K562 (cell line): ENCODE measurements at regions not wholly inside any gene's neighbourhood (a gene's known extent, or its start where the extent isn't known, plus 50 kb on each side); places are given as distances from the start of the nearest gene placed in this dataset.

Experiments used
- CBX1 ChIP-seq: sonication (generic); IDR thresholded peaks from 2 replicates; pipeline ENCODE4 v1.6.1; 2016; ENCODE audit warnings: antibody characterized with exemption, low read depth, mild to moderate bottlenecking
- CEBPB ChIP-seq: fragments of 450-650 bp; IDR thresholded peaks from 2 replicates; pipeline ENCODE4 v1.6.1; 2016; ENCODE audit warnings: missing genetic modification characterization, missing compliant biosample characterization
- JUN ChIP-seq, 2 experiments: sonication (generic) in 1 of 2; formaldehyde crosslinking in 1 of 2; IDR thresholded peaks; 2 replicates each; pipeline versions ENCODE4 v1.6.1 to v1.8.0; 2012 to 2022; ENCODE audit warnings: borderline replicate concordance in 2 of 2, mild to moderate bottlenecking in 2 of 2, improper control_type of control experiment in 1 of 2, low read depth in 1 of 2, low read length in 1 of 2, missing genetic modification reagents in 1 of 2
- MEIS2 ChIP-seq: fragments of 450-650 bp; IDR thresholded peaks from 2 replicates; pipeline ENCODE4 v1.6.1; 2014; ENCODE audit warnings: mild to moderate bottlenecking; ENCODE audit not compliant: partially characterized antibody
- ZBED1 ChIP-seq: IDR thresholded peaks from 2 replicates; pipeline ENCODE4 v1.6.1; 2014
- ZSCAN29 ChIP-seq: fragments of 450-650 bp; IDR thresholded peaks from 2 replicates; pipeline ENCODE4 v1.6.1; 2017
- TF ChIP-seq, protein P1 (sequence below): fragments of 450-650 bp; IDR thresholded peaks from 2 replicates; pipeline ENCODE4 v1.6.1; 2016; ENCODE audit warnings: low read depth
- TF ChIP-seq, protein P2 (sequence below): conservative IDR thresholded peaks from 2 replicates; pipeline ENCODE4 v1.6.1; 2011; ENCODE audit warnings: low read depth, mild to moderate bottlenecking, low read length; ENCODE audit not compliant: control insufficient read depth
- TF ChIP-seq, protein P3 (sequence below): sonication (generic); formaldehyde crosslinking; IDR thresholded peaks from 2 replicates; pipeline ENCODE4 v1.8.1; 2023; ENCODE audit warnings: mild to moderate bottlenecking, missing genetic modification reagents
- TF ChIP-seq, protein P4 (sequence below): fragments of 250-450 bp; sonication (Bioruptor Pico); IDR thresholded peaks from 2 replicates; pipeline ENCODE4 v1.5.0; 2022; ENCODE audit warnings: mild to moderate bottlenecking

DNA sequence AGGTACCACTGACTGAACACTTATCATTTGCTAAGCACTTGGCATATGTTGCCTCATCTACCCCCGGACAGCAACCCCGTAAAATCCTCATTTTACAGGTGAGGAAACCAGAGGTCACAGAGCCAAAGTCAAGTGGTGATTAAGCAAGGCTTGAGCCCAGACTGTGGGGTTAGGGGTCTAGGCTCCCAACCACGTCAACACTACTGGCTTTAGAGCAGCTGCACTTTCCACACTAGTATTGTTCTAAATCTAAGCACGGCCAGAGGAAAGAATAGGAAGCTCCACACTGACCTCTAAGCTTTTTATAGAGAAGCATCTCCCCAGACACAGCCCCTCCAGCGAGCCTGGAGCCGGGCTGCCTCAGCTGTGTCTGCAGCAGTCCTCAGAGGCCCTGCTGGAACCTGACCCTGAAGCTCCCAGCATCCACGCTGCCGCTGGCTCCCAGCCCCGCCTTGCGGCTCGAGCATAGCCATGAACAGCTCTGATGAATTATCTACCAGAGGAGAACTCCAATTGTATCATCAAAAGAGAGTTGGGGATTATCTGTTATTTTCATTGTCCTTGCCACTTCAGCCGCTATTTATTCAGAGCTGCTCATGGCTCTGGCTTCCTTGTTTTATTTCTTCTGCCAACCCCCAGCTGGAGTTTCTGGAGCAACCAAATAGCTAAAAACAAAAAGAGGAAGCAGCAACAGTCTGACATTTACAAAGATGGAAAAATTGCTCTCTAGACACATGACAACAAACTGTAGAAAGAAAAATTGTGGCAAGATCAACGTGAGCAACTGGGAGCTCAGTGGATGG is 62.2 kb upstream of the RTN4 start (continued):
- TF ChIP-seq, protein P1, sequence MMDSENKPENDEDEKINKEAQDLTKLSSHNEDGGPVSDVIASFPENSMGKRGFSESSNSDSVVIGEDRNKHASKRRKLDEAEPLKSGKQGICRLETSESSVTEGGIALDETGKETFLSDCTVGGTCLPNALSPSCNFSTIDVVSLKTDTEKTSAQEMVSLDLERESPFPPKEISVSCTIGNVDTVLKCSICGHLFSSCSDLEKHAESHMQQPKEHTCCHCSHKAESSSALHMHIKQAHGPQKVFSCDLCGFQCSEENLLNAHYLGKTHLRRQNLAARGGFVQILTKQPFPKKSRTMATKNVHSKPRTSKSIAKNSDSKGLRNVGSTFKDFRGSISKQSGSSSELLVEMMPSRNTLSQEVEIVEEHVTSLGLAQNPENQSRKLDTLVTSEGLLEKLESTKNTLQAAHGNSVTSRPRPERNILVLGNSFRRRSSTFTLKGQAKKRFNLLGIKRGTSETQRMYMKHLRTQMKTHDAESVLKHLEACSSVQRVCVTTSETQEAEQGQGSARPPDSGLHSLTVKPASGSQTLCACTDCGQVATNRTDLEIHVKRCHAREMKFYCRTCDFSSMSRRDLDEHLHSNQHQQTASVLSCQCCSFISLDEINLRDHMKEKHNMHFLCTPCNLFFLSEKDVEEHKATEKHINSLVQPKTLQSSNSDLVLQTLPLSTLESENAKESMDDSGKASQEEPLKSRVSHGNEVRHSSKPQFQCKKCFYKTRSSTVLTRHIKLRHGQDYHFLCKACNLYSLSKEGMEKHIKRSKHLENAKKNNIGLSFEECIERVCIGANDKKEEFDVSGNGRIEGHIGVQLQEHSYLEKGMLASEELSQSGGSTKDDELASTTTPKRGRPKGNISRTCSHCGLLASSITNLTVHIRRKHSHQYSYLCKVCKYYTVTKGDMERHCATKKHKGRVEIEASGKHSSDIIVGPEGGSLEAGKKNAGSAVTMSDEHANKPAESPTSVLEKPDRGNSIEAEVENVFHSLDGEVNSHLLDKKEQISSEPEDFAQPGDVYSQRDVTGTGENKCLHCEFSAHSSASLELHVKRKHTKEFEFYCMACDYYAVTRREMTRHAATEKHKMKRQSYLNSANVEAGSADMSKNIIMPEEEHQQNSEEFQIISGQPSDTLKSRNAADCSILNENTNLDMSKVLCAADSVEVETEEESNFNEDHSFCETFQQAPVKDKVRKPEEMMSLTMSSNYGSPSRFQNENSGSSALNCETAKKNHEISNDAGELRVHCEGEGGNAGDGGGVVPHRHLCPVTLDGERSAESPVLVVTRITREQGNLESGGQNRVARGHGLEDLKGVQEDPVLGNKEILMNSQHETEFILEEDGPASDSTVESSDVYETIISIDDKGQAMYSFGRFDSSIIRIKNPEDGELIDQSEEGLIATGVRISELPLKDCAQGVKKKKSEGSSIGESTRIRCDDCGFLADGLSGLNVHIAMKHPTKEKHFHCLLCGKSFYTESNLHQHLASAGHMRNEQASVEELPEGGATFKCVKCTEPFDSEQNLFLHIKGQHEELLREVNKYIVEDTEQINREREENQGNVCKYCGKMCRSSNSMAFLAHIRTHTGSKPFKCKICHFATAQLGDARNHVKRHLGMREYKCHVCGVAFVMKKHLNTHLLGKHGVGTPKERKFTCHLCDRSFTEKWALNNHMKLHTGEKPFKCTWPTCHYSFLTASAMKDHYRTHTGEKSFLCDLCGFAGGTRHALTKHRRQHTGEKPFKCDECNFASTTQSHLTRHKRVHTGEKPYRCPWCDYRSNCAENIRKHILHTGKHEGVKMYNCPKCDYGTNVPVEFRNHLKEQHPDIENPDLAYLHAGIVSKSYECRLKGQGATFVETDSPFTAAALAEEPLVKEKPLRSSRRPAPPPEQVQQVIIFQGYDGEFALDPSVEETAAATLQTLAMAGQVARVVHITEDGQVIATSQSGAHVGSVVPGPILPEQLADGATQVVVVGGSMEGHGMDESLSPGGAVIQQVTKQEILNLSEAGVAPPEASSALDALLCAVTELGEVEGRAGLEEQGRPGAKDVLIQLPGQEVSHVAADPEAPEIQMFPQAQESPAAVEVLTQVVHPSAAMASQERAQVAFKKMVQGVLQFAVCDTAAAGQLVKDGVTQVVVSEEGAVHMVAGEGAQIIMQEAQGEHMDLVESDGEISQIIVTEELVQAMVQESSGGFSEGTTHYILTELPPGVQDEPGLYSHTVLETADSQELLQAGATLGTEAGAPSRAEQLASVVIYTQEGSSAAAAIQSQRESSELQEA = no peak
- TF ChIP-seq ZSCAN29 (no peak), ZBED1 (no peak), CBX1 (no peak), JUN (IDR thresholded peaks at IDR 0.05; ENCODE audit: borderline replicate concordance, low read depth, low read length) (0 out of 2 replicates have a peak, but pooled peaks have one; percentile 4), JUN (CRISPR knock-in tag; IDR thresholded peaks at IDR 0.05; ENCODE audit: borderline replicate concordance) (no peak), MEIS2 (no peak), CEBPB (tag) (0 out of 2 replicates have a peak, but pooled peaks have one; percentile 35)
- TF ChIP-seq, protein P2, sequence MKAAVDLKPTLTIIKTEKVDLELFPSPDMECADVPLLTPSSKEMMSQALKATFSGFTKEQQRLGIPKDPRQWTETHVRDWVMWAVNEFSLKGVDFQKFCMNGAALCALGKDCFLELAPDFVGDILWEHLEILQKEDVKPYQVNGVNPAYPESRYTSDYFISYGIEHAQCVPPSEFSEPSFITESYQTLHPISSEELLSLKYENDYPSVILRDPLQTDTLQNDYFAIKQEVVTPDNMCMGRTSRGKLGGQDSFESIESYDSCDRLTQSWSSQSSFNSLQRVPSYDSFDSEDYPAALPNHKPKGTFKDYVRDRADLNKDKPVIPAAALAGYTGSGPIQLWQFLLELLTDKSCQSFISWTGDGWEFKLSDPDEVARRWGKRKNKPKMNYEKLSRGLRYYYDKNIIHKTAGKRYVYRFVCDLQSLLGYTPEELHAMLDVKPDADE = no peak
- TF ChIP-seq, protein P3, sequence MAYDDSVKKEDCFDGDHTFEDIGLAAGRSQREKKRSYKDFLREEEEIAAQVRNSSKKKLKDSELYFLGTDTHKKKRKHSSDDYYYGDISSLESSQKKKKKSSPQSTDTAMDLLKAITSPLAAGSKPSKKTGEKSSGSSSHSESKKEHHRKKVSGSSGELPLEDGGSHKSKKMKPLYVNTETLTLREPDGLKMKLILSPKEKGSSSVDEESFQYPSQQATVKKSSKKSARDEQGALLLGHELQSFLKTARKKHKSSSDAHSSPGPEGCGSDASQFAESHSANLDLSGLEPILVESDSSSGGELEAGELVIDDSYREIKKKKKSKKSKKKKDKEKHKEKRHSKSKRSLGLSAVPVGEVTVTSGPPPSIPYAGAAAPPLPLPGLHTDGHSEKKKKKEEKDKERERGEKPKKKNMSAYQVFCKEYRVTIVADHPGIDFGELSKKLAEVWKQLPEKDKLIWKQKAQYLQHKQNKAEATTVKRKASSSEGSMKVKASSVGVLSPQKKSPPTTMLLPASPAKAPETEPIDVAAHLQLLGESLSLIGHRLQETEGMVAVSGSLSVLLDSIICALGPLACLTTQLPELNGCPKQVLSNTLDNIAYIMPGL (CRISPR knock-in tag) = no peak
- TF ChIP-seq, protein P4, sequence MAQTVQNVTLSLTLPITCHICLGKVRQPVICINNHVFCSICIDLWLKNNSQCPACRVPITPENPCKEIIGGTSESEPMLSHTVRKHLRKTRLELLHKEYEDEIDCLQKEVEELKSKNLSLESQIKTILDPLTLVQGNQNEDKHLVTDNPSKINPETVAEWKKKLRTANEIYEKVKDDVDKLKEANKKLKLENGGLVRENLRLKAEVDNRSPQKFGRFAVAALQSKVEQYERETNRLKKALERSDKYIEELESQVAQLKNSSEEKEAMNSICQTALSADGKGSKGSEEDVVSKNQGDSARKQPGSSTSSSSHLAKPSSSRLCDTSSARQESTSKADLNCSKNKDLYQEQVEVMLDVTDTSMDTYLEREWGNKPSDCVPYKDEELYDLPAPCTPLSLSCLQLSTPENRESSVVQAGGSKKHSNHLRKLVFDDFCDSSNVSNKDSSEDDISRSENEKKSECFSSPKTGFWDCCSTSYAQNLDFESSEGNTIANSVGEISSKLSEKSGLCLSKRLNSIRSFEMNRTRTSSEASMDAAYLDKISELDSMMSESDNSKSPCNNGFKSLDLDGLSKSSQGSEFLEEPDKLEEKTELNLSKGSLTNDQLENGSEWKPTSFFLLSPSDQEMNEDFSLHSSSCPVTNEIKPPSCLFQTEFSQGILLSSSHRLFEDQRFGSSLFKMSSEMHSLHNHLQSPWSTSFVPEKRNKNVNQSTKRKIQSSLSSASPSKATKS (CRISPR knock-in tag) = no peak
